ENCODE measurements at regions not wholly inside any gene's neighbourhood (a gene's known extent, or its start where the extent isn't known, plus 50 kb on each side); places are given as distances from the start of the nearest gene placed in this dataset.

- Histone ChIP-seq H3K27ac (ENCODE audit: low read length) (no peak overlapping the region), H3K27me3 (replicated peaks; ENCODE audit: insufficient read depth, low read length) (no peaks in the 10 kb centered on the region), H3K9ac (ENCODE audit: low read length) (no peak overlapping the region), H3K36me3 (replicated peaks; ENCODE audit: insufficient read depth, low read length) (no peaks in the 10 kb centered on the region), H4K20me1 (ENCODE audit: insufficient read depth, low read length) (no peaks in the 10 kb centered on the region), H3K79me2 (ENCODE audit: low read length) (no peaks in the 10 kb centered on the region), H3K4me3 (ENCODE audit: low read length) (no peak overlapping the region), H3K9me2 (replicated peaks; ENCODE audit: insufficient read depth, low read length) (no peaks in the 10 kb centered on the region), H3K4me2 (ENCODE audit: low read depth, low read length) (no peak overlapping the region), H3K4me1 (ENCODE audit: low read length) (no peaks in the 10 kb centered on the region), H3F3A (ENCODE audit: insufficient read depth, low read length) (no peaks in the 10 kb centered on the region), H2AFZ (ENCODE audit: low read length) (no peak overlapping the region), H3K9me3 (replicated peaks; ENCODE audit: insufficient read depth, low read length) (no peaks in the 10 kb centered on the region)
- TF ChIP-seq EZH2 (optimal IDR thresholded peaks at IDR 0.05; ENCODE audit: low read depth, low read length) (no peak), EZH2phosphoT487 (IDR thresholded peaks at IDR 0.05; ENCODE audit: low read length) (no peak), CTCF (IDR thresholded peaks at IDR 0.05; ENCODE audit: low read length) (no peak)
- DNase-seq = no peak
Observed at GRCh38 chr3:73773233-73773632, 148.5 kb upstream of the PDZRN3 start.

GRCh38 chr3:73772076-73772886 lies 147.5 kb upstream of the PDZRN3 start:
- Histone ChIP-seq H3K27me3 (replicated peaks; ENCODE audit: insufficient read depth, low read length) (no peaks in the 10 kb centered on the region), H3K9me2 (replicated peaks; ENCODE audit: insufficient read depth, low read length) (no peaks in the 10 kb centered on the region), H4K20me1 (ENCODE audit: insufficient read depth, low read length) (no peaks in the 10 kb centered on the region), H2AFZ (ENCODE audit: low read length) (no peak overlapping the region), H3F3A (ENCODE audit: insufficient read depth, low read length) (no peaks in the 10 kb centered on the region), H3K4me3 (ENCODE audit: low read length) (no peak overlapping the region), H3K9me3 (replicated peaks; ENCODE audit: insufficient read depth, low read length) (no peaks in the 10 kb centered on the region), H3K4me2 (ENCODE audit: low read depth, low read length) (no peak overlapping the region), H3K36me3 (replicated peaks; ENCODE audit: insufficient read depth, low read length) (no peaks in the 10 kb centered on the region), H3K9ac (ENCODE audit: low read length) (no peak overlapping the region), H3K79me2 (ENCODE audit: low read length) (no peaks in the 10 kb centered on the region), H3K4me1 (ENCODE audit: low read length) (no peaks in the 10 kb centered on the region), H3K27ac (ENCODE audit: low read length) (no peak overlapping the region)
- no peak for DNase-seq
- TF ChIP-seq CTCF (IDR thresholded peaks at IDR 0.05; ENCODE audit: low read length) (no peak), EZH2phosphoT487 (IDR thresholded peaks at IDR 0.05; ENCODE audit: low read length) (no peak), EZH2 (optimal IDR thresholded peaks at IDR 0.05; ENCODE audit: low read depth, low read length) (no peak)

GRCh38 chr3:73768524-73769308 lies 144.0 kb upstream of the PDZRN3 start:
- DNase-seq = no peak
- Histone ChIP-seq H3K27me3 (replicated peaks; ENCODE audit: insufficient read depth, low read length) (no peaks in the 10 kb centered on the region), H3K9me3 (replicated peaks; ENCODE audit: insufficient read depth, low read length) (no peaks in the 10 kb centered on the region), H4K20me1 (ENCODE audit: insufficient read depth, low read length) (no peaks in the 10 kb centered on the region), H3F3A (ENCODE audit: insufficient read depth, low read length) (no peaks in the 10 kb centered on the region), H2AFZ (ENCODE audit: low read length) (no peak overlapping the region), H3K36me3 (replicated peaks; ENCODE audit: insufficient read depth, low read length) (no peaks in the 10 kb centered on the region), H3K79me2 (ENCODE audit: low read length) (no peaks in the 10 kb centered on the region), H3K9me2 (replicated peaks; ENCODE audit: insufficient read depth, low read length) (no peaks in the 10 kb centered on the region), H3K9ac (ENCODE audit: low read length) (no peak overlapping the region), H3K4me1 (ENCODE audit: low read length) (no peaks in the 10 kb centered on the region), H3K27ac (ENCODE audit: low read length) (no peak overlapping the region), H3K4me3 (ENCODE audit: low read length) (no peak overlapping the region), H3K4me2 (ENCODE audit: low read depth, low read length) (no peak overlapping the region)
- no peak for TF ChIP-seq EZH2phosphoT487 (IDR thresholded peaks at IDR 0.05; ENCODE audit: low read length)
- no peak for TF ChIP-seq EZH2 (optimal IDR thresholded peaks at IDR 0.05; ENCODE audit: low read depth, low read length)
- no peak for TF ChIP-seq CTCF (IDR thresholded peaks at IDR 0.05; ENCODE audit: low read length)
